ENCODE measurements at regions not wholly inside any gene's neighbourhood (a gene's known extent, or its start where the extent isn't known, plus 50 kb on each side); places are given as distances from the start of the nearest gene placed in this dataset.

- Histone ChIP-seq H3K79me1 (ENCODE audit: low read depth in 1 of 2, low read length in 2 of 2) (no peaks in the 10 kb centered on the region), H4K91ac (ENCODE audit: insufficient read depth, low read depth, low read length) (peak overlapping the region; percentile 95), H3K4me1 (ENCODE audit: control insufficient read depth, insufficient read depth, low read length) (peaks cover 33% of the 10 kb centered on the region), H3K4me2 (ENCODE audit: low read depth, low read length) (no peak overlapping the region), H3K9me1 (ENCODE audit: insufficient read depth, low read length) (peaks cover 15% of the 10 kb centered on the region; the same call in 1 of the 2 replicates), H2BK5ac (ENCODE audit: low read depth, low read length, poor library complexity, severe bottlenecking) (peak overlapping the region; percentile 97), H3K14ac (replicated peaks; ENCODE audit: low read depth, low read length) (peak overlapping the region; percentile 98), H2AFZ (replicated peaks; ENCODE audit: low read length, poor library complexity) (no peak overlapping the region), H2BK120ac (ENCODE audit: low read depth, low read length) (peak overlapping the region; percentile 97), H3K4ac (ENCODE audit: low read depth, low read length) (peak overlapping the region; percentile 99), H2BK20ac (ENCODE audit: low read depth, low read length) (peak overlapping the region; percentile 69), H2AK5ac (ENCODE audit: low read depth, low read length) (peak overlapping the region; percentile 98), H3K36me3 (ENCODE audit: control insufficient read depth, insufficient read depth, low read length) (no peaks in the 10 kb centered on the region), H4K8ac (ENCODE audit: low read depth in 2 of 2, low read length in 2 of 2) (peak overlapping the region; percentile 94 to 99; a peak in 2 of 4 replicates), H3K9ac (ENCODE audit: low read depth, low read length) (peak overlapping the region; percentile 68), H3K27me3 (ENCODE audit: control insufficient read depth, insufficient read depth, low read length) (no peaks in the 10 kb centered on the region), H3K4me3 (ENCODE audit: insufficient read depth, low read depth, low read length) (no peak overlapping the region), H2AK9ac (replicated peaks; ENCODE audit: low read depth, low read length, poor library complexity) (peak overlapping the region; percentile 80), H3K18ac (ENCODE audit: low read depth, low read length) (peak overlapping the region; percentile 92), H3K27ac (ENCODE audit: insufficient read depth, low read length) (peak overlapping the region; percentile 99), H3K9me3 (ENCODE audit: control insufficient read depth, insufficient read depth, low read length) (peaks cover 3% of the 10 kb centered on the region; the same call in 1 of the 2 replicates), H4K20me1 (ENCODE audit: insufficient read depth, low read length) (no peaks in the 10 kb centered on the region), H3K23ac (ENCODE audit: low read depth, low read length) (peak overlapping the region; percentile 95), H4K5ac (ENCODE audit: low read depth, low read length) (peak overlapping the region; percentile 79), H2BK15ac (ENCODE audit: low read depth, low read length) (peak overlapping the region; percentile 73; the same call in 2 of the 3 replicates), H3K56ac (ENCODE audit: extremely low read depth, insufficient read depth, low read length) (no peak overlapping the region)
- BruUV-seq (replicated peaks), result no TSS peak
- in situ Hi-C loops (cut with MboI; ENCODE audit: low sequenced_read_pairs), result no loop called here
- intact Hi-C loops (cut with micrococcal nuclease), result no loop called here
- no peak for ATAC-seq (ENCODE audit: low read depth)
- DNase-seq, result no peak
- WGBS, 2 experiments (ENCODE audit: extremely low coverage in 2 of 2, insufficient read length in 1 of 2), result 100% methylated on average over 1 of the region's 6 CpGs; no CpG with 5 or more reads in 1 of the 2 experiments
- dilution Hi-C loops (cut with HindIII; ENCODE audit: low sequenced_read_pairs, unreplicated experiment), result no loop called here
- POLR2A ChIA-PET (ENCODE audit: unreplicated experiment), result no interaction called here
- CTCF ChIA-PET, result no interaction called here
- TF ChIP-seq SMC3 (IDR thresholded peaks at IDR 0.05; ENCODE audit: low read depth, low read length) (no peak), RAD21 (IDR thresholded peaks at IDR 0.05; ENCODE audit: low read length) (no peak), CTCF (conservative IDR thresholded peaks at IDR 0.05; ENCODE audit: low read depth, low read length) (no peak), BHLHE40 (IDR thresholded peaks at IDR 0.05; ENCODE audit: low read depth, low read length) (no peak), MXI1 (IDR thresholded peaks at IDR 0.05; ENCODE audit: borderline replicate concordance, low read depth, low read length) (no peak), CEBPB (IDR thresholded peaks at IDR 0.05; ENCODE audit: low read depth, low read length) (no peak), USF2 (IDR thresholded peaks at IDR 0.05; ENCODE audit: low read depth, low read length) (no peak)
These were observed 50.0 kb upstream of the RNU6ATAC start for GRCh38 chr9:134214386-134214765.
